ENCODE measurements at regions not wholly inside any gene's neighbourhood (a gene's known extent, or its start where the extent isn't known, plus 50 kb on each side); places are given as distances from the start of the nearest gene placed in this dataset.
"Not testable (repeated sequence)": the region's sequence is repeated elsewhere in the genome, so short reads cannot be mapped to it uniquely, and the experiment has no call there.

DNA sequence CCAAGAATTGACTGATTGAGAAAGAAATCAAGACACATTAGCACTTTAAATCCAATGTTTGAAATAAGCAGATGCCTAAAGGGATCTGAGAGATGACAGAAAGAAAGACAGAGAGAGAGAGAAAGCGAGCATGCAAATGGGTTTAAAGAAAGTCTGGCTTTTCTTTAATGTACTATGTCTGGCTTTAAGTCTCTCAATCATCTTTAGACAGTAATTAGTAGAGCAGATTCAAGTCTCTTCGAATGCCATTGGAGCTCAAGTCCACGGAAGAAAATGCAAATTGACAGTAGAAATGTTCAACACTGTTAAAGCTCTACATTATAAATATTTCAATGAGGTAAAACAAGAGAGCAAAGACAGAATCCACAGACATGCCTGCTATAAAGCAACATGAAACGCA, 1480.2 kb upstream of the CDH8 start:
- DNase-seq (ENCODE audit: low read depth) = no peak

DNA sequence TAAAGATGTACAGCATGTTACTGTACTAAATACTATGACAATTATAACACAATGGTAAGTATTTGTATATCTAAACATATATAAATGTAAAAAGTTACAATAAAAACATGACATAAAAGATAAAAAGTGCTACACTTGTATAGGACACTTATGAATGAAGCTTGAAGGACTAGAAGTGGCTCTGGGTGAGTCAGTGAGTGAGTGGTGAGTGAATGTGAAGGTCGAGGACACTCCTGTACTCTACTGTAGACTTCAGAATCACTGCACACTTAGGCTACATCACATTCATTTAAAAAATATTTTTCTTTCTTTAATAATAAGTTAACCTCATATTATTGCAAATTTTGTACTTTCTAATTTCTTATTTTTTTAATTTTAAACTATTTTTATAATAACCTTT, 1476.7 kb upstream of the CDH8 start:
- no peak for DNase-seq (ENCODE audit: low read depth)

DNA sequence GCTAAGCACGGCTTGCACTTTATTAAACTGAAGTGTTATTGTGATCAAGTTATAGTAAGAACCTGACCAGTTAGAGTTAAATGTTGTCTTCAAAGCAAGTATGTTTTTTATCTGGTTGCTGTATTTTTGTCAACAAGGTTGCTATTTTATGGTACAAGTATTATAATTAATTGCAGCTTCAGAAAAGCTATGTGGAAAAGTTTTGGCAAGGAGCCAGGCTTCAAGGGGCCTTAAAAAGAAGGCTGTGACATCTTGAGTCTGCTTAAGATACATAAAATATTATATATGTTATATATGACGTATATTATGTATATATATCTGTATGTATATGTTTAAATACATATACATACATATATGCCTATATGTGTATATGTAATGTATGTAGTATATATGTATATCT, 1461.2 kb upstream of the CDH8 start:
- DNase-seq (ENCODE audit: low read depth) = no peak

DNA sequence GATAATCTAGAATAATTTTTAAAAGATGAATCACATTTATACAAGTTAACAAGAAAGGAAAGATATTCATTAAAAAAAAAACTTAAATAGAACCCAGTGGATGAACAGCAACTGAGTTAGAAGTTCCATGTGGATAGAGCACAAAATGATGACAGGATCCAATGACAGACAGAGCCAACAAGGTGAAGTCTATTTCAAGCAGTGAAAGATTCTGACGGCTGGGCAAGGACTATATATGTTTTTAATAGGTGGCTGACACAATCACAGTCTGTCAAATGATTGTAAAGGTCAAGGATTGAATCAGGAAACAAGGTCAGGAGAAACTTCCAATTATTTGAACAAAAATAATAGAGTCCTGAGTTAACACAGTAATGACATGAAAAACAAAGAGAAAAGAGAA, 1460.0 kb upstream of the CDH8 start:
- DNase-seq (ENCODE audit: low read depth) = no peak

DNA sequence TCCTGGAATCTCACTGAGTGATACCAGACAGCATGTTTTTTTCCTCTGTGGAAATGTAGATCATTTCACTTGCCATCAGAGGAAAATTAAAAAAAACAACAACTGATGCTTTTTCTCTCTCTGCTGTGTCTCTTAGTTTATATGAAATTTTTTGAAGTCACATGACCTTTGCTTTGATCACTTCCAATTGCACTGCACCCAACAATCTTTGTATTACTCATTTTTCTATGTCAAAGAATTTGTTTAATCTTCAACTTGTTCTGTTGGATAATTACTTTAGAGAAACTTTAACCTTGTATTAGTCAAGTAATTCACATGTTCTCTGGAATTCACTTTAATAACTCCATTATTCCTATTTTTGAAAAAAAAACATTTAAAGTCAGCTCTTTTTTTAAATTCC, 1452.7 kb upstream of the CDH8 start:
- DNase-seq (ENCODE audit: low read depth) = peak; percentile 66

DNA sequence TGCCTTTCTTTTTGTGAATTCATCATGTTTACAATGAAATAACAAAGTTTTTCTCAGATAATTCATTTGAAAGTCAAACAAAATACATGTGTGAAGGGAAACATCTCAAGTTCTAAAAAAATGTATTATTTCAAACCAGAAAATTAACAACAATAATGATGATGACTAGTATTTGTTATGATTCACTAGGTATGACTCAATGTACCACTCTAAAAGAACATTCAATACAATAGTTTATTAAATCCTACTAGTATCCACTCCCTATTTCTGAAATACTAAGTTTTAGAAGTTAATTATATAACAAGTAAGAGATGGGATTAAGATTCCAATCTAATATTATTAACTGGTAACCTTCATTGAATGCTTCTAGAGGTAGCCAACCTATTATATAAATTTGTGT, 1444.8 kb upstream of the CDH8 start:
- DNase-seq (ENCODE audit: low read depth) = no peak

DNA sequence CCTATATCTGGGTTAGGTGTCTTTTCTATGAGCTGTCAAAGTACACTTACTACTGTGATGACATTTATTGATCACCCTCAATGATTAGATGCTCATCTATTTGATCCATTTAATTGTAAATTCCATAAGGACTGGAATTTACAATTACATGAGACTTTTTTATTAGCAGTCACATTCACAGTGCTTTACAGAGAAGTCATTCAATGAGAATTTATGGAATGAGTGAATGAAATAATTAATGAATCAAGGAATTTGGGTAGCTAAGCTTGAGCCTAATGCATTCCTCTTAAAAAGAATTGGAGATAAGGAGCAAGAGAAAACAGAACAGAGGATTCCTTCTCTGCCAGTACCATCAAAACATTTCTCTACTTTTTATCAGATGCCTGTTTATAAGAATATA, 1437.5 kb upstream of the CDH8 start:
- DNase-seq (ENCODE audit: low read depth) = no peak

DNA sequence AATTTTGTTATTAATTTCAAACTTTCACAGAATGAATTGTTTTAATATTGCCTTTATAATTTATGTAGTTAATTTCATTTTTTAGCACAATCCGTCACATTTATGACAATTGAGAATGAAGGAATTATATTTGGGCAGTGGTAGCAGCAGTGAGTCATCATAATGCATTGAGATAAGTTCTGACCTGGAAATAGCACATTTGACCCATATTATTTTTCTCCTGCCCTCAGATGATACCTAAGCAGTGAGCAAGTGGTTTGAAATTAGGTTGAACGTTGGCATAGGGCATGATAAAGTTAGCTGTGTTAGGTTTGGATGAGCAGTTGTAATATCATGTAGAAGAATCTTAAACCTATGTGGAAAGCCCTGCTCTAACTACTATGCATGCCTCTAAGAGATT, 1431.3 kb upstream of the CDH8 start:
- no peak for DNase-seq (ENCODE audit: low read depth)

DNA sequence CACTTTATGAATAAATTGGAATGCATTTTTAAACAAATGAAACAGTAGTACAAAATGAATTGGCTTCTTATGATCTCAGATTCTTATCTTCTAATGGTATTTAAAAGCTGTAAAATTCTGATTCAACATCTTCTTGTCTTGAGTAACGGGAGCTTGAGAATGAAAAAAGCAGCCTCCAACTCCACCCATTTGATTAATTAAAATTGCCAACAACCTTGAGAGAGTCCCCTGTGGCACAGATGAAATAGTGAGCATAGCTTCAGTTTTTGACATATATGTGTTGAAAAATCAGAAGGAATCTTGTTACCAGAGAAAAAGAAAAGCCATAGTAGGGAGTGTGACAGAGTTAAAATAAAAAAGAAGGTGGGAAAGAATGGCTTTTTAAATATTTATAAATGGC, 1426.1 kb upstream of the CDH8 start:
- DNase-seq (ENCODE audit: low read depth) = no peak

DNA sequence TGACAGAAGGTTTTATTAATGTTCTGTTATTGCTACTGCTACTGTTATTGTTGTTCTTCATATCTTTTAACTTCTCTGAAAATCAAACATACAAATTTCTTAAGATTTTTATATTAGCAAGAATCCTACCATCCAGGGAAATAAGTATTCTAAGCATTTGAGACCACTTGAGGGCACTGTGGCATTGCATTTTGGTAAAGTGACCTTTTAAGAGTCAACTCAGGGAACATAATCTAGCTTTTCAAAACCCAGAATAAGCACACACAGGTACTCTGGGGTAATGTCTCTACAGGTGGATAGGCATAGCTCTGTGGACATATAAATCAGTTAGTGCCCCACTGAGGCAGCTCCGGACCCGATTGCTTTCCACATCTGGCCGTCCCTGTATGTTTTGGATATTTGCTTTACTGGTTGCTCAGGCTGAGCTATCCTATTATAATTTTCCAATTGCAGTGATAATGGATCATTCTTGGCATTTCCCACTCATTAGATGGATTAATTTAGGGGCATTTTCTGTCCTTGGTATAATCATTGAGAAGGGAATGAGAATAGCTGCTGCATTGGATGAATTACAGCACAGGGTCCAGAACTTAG, 1425.1 kb upstream of the CDH8 start:
- DNase-seq (ENCODE audit: low read depth) = peak; percentile 55

DNA sequence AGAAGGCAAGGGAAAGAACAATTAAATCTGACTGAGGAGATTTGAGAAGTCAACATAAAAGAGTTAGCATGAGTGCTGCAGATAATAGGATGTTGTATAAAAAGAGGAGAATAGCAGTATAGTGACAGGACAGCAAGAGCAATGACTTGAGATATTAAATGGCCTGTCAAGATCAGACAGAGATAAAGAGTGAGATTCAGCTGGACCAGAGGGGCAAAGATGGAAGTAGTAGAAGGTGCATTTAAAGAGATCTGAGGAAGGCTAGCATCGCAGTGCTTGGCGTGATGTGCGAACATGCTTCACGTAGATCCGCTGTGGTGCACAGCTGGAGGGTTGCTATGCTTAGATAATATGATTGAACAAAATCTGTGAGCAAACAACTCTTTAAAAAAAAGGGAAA, 1422.6 kb upstream of the CDH8 start:
- DNase-seq (ENCODE audit: low read depth) = no peak

DNA sequence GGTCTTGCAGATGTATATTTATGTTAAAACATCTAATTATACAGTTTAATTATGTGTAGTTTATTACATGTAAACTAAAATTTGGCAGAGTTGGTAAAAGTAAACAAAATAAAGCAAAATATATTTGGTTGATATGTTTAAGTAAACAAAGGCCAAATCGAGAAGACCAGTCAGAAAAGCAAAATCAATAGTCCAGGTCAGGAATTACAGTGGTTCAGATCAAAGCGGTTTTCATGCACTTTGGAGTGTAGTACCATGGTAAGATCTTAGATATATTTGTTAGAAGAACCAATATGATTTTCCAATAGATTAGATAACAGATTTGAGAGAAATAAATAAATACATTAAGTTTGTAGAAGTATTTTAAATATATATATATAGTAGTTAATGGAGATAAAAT, 1421.6 kb upstream of the CDH8 start:
- no peak for DNase-seq (ENCODE audit: low read depth)

DNA sequence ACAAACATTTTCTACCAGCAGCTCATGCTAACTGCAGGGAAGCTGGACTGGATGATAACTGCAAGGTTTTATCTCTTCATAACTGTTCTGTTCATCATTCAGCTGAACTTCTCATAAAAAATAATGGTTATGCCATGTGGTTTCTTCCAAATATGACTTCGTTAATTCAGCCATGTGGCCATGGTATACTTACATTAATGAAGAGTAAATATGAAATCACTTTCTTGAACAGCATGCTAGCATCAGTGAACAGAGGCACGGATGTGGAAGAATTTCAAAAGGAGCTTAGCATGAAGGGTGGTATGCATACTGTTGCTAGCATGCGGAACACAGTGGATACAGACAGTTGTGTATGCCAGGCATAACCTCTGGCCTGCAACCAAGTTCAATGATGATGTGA, 1417.0 kb upstream of the CDH8 start:
- DNase-seq (ENCODE audit: low read depth) = no peak

DNA sequence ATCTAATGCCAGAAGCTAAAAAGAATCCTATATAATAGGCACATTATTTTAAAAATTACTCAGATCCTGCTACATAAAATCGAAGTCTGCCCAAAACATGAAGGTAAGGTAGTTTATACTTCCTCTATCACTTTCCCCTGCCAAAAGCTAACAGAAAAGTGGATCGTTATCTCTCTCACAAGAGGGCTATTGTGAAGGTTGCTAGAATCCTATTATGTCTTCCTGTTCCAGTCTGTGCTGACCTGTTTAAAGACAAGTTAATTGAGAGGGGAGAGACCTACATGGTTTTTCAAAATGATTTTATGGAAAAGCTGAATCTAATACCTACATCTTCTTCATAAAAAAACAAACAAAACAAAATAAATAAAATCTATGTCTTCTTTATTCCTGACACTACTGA, 1410.9 kb upstream of the CDH8 start:
- DNase-seq (ENCODE audit: low read depth) = no peak

DNA sequence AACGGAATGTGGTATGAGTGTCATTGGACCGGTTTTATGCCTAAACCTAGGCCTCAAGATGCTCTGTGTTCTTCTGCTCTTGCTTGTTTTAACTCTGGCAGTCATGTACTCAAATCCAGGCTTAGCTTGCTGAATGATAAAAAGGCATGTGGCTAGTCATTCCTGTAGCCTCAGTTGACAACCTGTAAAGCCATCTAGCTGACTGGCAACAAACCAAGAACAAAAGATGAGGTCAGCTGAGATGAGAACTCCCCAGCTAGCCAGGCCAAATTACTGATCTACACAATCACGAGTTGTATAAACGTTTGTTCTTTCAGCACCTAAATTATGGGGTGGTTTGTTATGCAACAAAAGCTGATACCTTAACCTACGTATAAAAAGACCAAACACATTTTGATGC, 1406.0 kb upstream of the CDH8 start:
- peak; percentile 38 for DNase-seq (ENCODE audit: low read depth)

DNA sequence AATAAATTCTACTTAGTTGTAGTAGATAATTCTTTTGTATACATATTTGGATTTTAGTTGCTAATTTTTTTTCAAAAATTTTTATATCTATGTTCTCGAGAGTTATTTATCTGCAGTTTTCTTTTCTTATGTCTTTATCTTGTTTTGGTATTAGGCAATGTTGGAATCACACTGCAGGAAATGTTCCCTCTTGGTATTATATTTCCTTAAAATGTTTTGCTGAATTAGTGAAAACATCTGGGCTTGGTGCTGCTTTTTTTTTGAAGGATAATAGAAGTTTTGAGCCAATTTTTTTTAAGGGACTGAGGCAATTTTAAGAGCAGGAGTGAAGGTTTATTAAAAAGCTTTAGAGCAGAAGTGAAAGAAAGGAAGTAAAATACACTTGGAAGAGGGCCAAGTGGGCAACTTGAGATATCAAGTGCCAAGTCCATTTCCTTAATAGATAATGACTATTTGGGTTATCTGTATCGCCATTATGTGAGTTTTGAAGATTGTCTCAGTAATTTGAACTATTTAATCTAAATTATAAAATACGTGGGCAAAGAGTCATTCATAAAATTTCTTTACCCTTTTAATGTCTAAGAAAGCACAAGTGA, 1390.1 kb upstream of the CDH8 start:
- no peak for DNase-seq (ENCODE audit: low read depth)

DNA sequence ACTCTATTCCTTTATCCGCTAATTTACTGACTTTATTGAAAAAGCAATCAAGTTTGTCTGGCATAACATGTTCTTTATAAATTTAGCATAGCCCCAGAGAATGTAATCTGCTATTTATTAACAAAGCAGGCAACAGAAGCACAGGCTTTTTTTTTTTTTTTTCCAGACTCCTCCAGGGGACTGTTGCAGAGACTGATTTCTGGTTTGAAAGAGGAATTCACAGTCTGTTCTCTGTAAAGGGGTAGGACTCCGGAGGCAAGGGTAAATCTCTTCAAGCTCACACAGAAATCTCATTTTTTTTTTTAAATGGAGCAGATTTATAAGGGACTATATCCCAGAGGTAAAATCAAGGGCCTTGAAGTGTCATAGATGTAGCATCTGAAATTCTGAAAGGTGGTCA, 1386.5 kb upstream of the CDH8 start:
- DNase-seq (ENCODE audit: low read depth) = peak; percentile 25

DNA sequence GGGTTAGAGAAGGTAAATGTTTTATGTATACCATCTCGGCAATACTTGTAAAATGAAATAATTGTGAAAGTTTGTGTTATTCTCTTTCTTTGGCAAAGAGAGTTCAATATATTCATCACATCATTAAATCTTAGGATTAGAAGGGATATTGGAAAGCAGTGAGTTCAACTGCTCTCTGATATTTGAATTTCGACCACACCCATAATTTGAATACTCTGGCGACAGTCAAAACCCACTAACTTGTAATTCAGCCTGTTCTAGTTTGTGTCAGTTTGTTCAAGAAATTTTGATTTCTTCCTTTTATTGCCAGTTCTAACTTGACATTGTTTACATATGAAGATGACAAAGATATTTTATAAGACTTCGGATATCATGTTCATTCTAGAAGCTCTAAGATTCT, 1380.5 kb upstream of the CDH8 start:
- no peak for DNase-seq (ENCODE audit: low read depth)

DNA sequence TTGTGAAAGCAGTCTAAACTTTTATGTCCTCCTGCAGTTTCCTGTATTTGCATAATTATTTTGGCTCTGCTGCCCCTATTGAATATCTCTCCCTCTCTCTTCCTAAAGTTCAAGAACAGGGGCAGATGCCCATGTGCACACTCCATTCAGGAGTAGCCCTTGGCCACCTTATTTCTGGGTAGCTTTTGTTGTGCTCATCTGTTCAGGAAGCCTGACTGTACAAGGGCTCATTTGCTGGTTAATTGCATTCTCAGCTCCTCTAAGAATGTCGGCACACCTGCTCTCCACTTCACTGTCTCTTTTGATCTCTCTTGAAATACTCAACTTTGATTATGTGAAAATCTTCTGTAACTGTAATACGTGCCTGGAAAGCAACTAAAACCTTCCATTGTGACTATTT, 1378.8 kb upstream of the CDH8 start:
- DNase-seq (ENCODE audit: low read depth) = no peak

DNA sequence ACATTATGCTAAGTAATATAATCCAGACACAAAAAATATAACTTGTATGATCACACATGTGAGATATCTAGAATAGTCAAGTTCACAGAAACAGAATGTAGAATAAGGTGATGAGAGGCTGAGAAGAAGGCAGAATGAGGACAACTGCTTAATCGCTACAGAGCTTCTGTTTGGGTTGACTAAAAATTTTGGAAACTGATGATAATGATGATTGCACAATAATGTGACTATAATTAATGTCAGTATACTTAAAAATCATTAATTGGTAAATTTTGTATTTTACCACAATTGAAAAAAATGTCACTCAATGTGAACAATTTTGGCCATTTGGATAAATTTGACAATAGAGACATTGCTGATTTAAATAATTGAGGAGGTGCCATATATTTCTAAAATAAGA, 1374.4 kb upstream of the CDH8 start:
- no peak for DNase-seq (ENCODE audit: low read depth)

DNA sequence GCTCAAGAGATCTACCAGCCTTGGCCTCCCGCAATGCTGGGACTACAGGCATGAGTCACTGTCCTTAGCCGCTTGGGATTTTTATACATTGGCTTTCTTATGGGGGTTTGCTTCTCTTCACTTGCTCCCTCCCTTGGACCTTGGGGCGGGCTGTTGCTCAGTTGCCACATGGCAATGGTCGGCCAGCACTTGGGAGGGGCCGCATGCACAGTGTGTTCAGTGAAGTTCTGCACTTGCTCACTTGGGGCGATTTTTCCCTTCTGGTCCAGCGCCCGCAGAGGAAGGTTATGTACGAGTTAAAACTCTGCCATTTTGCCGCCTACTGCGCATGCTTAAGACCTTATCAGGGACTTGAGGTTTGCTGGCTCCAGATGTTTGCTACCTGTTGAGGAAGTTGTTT, 1367.6 kb upstream of the CDH8 start:
- no peak for DNase-seq (ENCODE audit: low read depth)

DNA sequence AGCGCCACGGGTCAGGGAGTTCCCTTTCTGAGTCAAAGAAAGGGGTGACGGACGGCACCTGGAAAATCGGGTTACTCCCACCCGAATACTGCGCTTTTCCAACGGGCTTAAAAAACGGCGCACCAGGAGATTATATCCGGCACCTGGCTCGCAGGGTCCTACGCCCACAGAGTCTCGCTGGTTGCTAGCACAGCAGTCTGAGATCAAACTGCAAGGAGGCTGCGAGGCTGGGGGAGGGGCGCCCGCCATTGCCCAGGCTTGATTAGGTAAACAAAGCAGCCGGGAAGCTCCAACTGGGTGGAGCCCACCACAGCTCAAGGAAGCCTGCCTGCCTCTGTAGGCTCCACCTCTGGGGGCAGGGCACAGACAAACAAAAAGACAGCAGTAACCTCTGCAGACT, 1352.0 kb upstream of the CDH8 start:
- DNase-seq (ENCODE audit: low read depth) = not testable (repeated sequence)

DNA sequence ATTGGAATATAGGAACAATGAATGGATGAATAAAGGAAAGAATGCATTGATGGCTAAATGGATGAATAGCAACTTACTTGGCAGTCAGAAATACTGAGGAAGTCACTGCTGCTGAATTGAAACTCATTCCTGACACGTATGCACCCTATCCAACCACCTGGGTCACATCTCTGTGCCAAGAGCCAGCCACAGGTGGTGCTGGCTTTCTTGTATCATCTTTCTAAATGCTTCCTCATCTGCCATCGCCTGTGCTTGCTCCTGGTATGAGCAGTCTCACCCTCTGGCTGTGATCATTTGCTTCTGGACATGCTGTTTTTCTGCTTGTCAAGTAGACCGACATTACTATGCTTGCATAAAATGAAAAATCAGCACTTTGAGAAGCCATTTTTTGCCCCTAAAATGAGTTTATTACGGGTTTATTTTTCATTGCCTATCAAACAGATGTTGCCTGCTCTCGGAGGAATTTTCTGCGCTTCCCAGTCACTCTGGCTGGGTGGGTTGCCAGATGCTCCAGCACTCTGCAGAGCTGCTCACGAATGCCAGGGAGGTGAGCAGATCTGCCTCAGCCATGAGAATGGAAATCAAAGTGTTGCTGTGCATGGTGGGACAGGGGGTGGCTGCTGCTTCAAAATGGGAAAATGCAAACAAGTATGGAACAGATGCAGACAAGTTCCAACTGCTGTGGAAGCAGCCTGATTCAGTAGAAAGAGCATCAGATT, 1349.6 kb upstream of the CDH8 start:
- DNase-seq (ENCODE audit: low read depth) = no peak

DNA sequence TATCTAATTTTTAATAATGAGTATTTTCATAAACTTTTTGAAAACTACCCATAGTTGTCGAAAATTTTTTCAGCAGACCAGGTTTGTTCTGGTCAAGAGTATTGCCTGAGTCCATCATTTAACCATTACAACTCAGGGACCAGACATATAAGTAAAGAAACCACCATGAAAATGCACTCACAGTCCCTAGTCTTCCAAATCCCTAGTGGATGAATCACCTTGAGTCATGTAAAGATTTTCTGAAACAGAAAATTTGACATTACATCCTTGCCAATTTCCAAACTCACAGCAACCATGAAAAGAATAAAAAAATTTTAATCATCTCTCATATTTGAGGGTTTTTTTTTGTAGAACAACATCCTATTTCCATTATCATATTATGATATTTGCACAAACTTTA, 1337.5 kb upstream of the CDH8 start:
- no peak for DNase-seq (ENCODE audit: low read depth)

All from renal cortical epithelial cell (primary cell).